SK-N-MC (cell line): ENCODE measurements at regions not wholly inside any gene's neighbourhood (a gene's known extent, or its start where the extent isn't known, plus 50 kb on each side); places are given as distances from the start of the nearest gene placed in this dataset.

ENCODE experiments used
- EZH2 ChIP-seq: fragments of 200-600 bp; sonication (generic); IDR thresholded peaks from one replicate; pipeline ENCODE4 v1.6.1; 2017; ENCODE audit warnings: antibody characterized with exemption
- POLR2AphosphoS5 ChIP-seq: IDR thresholded peaks from 2 replicates; pipeline ENCODE4 v1.6.1; 2012; ENCODE audit warnings: mild to moderate bottlenecking, low read depth, low read length, borderline replicate concordance

DNA sequence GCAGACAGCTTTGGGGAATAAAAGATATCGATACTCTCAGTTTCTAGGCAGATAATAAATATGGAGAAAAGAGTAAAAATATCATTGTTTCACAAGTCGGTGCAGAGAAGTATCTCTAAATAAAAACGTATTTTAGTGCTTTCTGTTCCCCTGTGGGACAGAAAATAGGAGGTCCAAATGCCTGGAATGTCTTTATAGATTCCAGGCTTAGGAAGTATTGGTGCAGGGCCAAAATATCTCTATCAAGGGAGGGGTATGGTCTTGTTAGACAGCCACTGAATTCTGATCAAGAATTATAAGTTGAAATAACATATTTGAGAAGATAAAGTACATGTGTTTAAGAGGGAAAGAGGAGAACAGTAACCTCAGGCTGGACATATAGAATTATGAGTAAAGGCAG, 596.4 kb downstream of the PCDH18 start:
- TF ChIP-seq POLR2AphosphoS5 = no peak
- TF ChIP-seq EZH2 = no peak
